Neural progenitor cell (in vitro differentiated cells): ENCODE measurements at regions not wholly inside any gene's neighbourhood (a gene's known extent, or its start where the extent isn't known, plus 50 kb on each side); places are given as distances from the start of the nearest gene placed in this dataset.

ENCODE experiments used
- EZH2 ChIP-seq: fragments of 200-600 bp; sonication (generic); IDR thresholded peaks from 2 replicates; pipeline ENCODE4 v1.6.1; 2017; ENCODE audit warnings: antibody characterized with exemption, mild to moderate bottlenecking, moderate library complexity
- EZH2phosphoT487 ChIP-seq: fragments of 200-600 bp; sonication (generic); IDR thresholded peaks from 2 replicates; pipeline ENCODE4 v1.6.1; 2017; ENCODE audit warnings: antibody characterized with exemption
- TF ChIP-seq, protein P1 (sequence below): fragments of 200-600 bp; sonication (generic); IDR thresholded peaks from 2 replicates; pipeline ENCODE4 v1.5.1; 2017; ENCODE audit warnings: antibody characterized with exemption, mild to moderate bottlenecking

DNA sequence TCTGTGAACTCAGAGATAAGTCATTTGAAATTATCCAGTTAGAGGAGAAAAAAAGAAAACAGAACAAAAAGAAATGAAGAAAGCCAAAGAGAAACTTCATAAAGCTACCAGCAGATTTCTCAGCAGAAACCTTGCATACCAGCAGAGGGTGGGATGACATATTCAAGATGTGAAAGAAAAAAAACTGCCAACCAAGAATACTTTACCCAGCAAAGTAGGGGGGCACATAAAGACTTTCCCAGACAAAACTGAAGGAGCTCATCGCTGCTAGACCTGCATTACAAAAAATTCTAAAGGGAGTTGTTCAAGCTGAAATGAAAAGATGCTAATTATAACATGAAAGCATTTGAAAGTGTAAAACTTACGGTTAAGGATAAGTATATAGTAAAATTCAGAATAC is 246.3 kb downstream of the FNDC1 start:
- TF ChIP-seq EZH2phosphoT487 (no peak), EZH2 (no peak)
- TF ChIP-seq, protein P1, sequence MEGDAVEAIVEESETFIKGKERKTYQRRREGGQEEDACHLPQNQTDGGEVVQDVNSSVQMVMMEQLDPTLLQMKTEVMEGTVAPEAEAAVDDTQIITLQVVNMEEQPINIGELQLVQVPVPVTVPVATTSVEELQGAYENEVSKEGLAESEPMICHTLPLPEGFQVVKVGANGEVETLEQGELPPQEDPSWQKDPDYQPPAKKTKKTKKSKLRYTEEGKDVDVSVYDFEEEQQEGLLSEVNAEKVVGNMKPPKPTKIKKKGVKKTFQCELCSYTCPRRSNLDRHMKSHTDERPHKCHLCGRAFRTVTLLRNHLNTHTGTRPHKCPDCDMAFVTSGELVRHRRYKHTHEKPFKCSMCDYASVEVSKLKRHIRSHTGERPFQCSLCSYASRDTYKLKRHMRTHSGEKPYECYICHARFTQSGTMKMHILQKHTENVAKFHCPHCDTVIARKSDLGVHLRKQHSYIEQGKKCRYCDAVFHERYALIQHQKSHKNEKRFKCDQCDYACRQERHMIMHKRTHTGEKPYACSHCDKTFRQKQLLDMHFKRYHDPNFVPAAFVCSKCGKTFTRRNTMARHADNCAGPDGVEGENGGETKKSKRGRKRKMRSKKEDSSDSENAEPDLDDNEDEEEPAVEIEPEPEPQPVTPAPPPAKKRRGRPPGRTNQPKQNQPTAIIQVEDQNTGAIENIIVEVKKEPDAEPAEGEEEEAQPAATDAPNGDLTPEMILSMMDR = no peak
